ENCODE measurements at regions not wholly inside any gene's neighbourhood (a gene's known extent, or its start where the extent isn't known, plus 50 kb on each side); places are given as distances from the start of the nearest gene placed in this dataset.
A peak's percentile ranks its signal among the peaks of the same experiment; 100 is the strongest.

DNA sequence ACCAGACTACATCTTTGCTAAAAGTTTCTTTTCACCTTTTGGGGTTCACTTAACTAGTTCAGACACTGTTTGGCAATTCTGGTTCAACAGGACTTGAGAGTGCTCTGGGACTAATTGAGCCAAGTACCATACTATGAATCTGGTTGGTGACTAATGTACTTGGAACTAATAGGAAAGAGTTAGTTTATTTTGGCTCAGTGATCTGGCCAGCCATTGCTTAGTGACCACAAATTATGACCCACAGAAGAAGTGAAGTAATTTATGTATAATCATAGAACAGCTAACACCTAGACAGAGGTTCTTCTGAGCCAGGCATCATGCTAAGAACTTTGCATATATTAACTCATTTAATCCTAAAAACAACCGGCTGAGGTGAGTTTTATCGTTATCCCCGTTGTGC, 126.5 kb upstream of the JCAD start:
- H3K4me3 Mint-ChIP-seq (ENCODE audit: unreplicated experiment) = peak overlapping the region; percentile 40
- no peak for TF ChIP-seq CTCF (IDR thresholded peaks at IDR 0.05; ENCODE audit: unreplicated experiment)
- H3K27me3 Mint-ChIP-seq (ENCODE audit: unreplicated experiment) = peaks cover 7% of the 10 kb centered on the region
- no peaks in the 10 kb centered on the region for H3K9me3 Mint-ChIP-seq (ENCODE audit: unreplicated experiment)
- DNase-seq (ENCODE audit: low spot score) = no peak
- H3K36me3 Mint-ChIP-seq (ENCODE audit: low read depth, unreplicated experiment) = no peaks in the 10 kb centered on the region
- peak overlapping the region; percentile 100 for H3K27ac Mint-ChIP-seq (ENCODE audit: unreplicated experiment)
- H3K4me1 Mint-ChIP-seq (ENCODE audit: unreplicated experiment) = peaks cover 81% of the 10 kb centered on the region

DNA sequence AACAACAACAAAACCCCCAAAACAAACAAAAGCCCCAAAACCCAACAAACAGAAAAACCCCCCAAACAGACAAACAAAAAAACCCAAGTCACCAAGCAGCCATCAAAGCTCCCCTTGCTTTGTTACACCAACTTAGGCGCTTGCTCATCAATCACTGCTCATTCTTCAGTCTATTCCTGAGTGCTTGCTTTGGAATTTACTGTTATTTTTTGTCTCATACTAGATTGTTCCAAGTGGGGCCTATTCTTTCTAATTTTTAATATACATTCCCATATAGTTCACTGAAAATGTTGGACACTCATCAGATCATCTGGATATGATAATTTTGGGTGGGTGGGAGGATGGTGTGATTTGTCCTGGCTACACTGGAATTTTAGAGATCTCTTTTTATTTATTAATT, 126.0 kb upstream of the JCAD start:
- no peak for TF ChIP-seq CTCF (IDR thresholded peaks at IDR 0.05; ENCODE audit: unreplicated experiment)
- H3K27me3 Mint-ChIP-seq (ENCODE audit: unreplicated experiment) = peaks cover 7% of the 10 kb centered on the region
- no peak overlapping the region for H3K4me3 Mint-ChIP-seq (ENCODE audit: unreplicated experiment)
- H3K36me3 Mint-ChIP-seq (ENCODE audit: low read depth, unreplicated experiment) = no peaks in the 10 kb centered on the region
- H3K27ac Mint-ChIP-seq (ENCODE audit: unreplicated experiment) = peak overlapping the region; percentile 68
- no peak for DNase-seq (ENCODE audit: low spot score)
- peaks cover 79% of the 10 kb centered on the region for H3K4me1 Mint-ChIP-seq (ENCODE audit: unreplicated experiment)
- no peaks in the 10 kb centered on the region for H3K9me3 Mint-ChIP-seq (ENCODE audit: unreplicated experiment)

- H3K27ac Mint-ChIP-seq (ENCODE audit: unreplicated experiment) = peak overlapping the region; percentile 24
- H3K4me3 Mint-ChIP-seq (ENCODE audit: unreplicated experiment) = no peak overlapping the region
- H3K9me3 Mint-ChIP-seq (ENCODE audit: unreplicated experiment) = no peaks in the 10 kb centered on the region
- DNase-seq (ENCODE audit: low spot score) = no peak
- peaks cover 72% of the 10 kb centered on the region for H3K4me1 Mint-ChIP-seq (ENCODE audit: unreplicated experiment)
- H3K36me3 Mint-ChIP-seq (ENCODE audit: low read depth, unreplicated experiment) = no peaks in the 10 kb centered on the region
- no peak for TF ChIP-seq CTCF (IDR thresholded peaks at IDR 0.05; ENCODE audit: unreplicated experiment)
- peaks cover 7% of the 10 kb centered on the region for H3K27me3 Mint-ChIP-seq (ENCODE audit: unreplicated experiment)
These were observed 125.1 kb upstream of the JCAD start for GRCh38 chr10:30184397-30185033.

DNA sequence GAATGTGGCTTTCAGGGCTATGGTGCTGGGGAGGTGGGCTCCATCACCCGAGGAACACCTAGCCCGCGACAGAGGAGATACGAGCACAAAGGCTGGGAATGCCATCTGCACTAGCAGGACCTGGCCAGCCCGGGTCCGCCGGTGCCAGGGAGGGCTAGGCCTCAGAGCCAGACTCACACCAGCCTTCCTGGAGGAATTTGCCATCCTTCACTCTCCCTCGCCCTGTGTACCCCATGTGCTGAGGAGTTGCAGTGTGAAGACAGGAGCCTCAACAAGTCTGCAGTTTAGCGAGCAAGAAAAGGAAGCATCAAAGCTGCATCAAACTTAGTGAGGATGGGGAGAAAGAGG, 123.6 kb upstream of the JCAD start:
- Mint-ChIP-seq H3K9me3 (ENCODE audit: unreplicated experiment) (no peaks in the 10 kb centered on the region), H3K27me3 (ENCODE audit: unreplicated experiment) (peaks cover 5% of the 10 kb centered on the region), H3K4me3 (ENCODE audit: unreplicated experiment) (no peak overlapping the region), H3K36me3 (ENCODE audit: low read depth, unreplicated experiment) (no peaks in the 10 kb centered on the region), H3K27ac (ENCODE audit: unreplicated experiment) (peak overlapping the region; percentile 30), H3K4me1 (ENCODE audit: unreplicated experiment) (peaks cover 57% of the 10 kb centered on the region)
- no peak for DNase-seq (ENCODE audit: low spot score)
- no peak for TF ChIP-seq CTCF (IDR thresholded peaks at IDR 0.05; ENCODE audit: unreplicated experiment)

GRCh38 chr10:30182191-30183054, 123.0 kb upstream of the JCAD start:
- Mint-ChIP-seq H3K27ac (ENCODE audit: unreplicated experiment) (peak overlapping the region; percentile 75), H3K27me3 (ENCODE audit: unreplicated experiment) (peaks cover 5% of the 10 kb centered on the region), H3K4me1 (ENCODE audit: unreplicated experiment) (peaks cover 51% of the 10 kb centered on the region), H3K9me3 (ENCODE audit: unreplicated experiment) (no peaks in the 10 kb centered on the region), H3K36me3 (ENCODE audit: low read depth, unreplicated experiment) (no peaks in the 10 kb centered on the region), H3K4me3 (ENCODE audit: unreplicated experiment) (no peak overlapping the region)
- DNase-seq (ENCODE audit: low spot score) = no peak
- no peak for TF ChIP-seq CTCF (IDR thresholded peaks at IDR 0.05; ENCODE audit: unreplicated experiment)

Measured in endothelial cell (in vitro differentiated cells).